H1 (cell line): ENCODE measurements at regions not wholly inside any gene's neighbourhood (a gene's known extent, or its start where the extent isn't known, plus 50 kb on each side); places are given as distances from the start of the nearest gene placed in this dataset.

Experiments used
- CTCF ChIA-PET: fragments of 300-600 bp; sonication (Branson Sonifier 250); formaldehyde crosslinking; loops from one replicate; lab custom pipeline; 2021; ENCODE audit not compliant: partially characterized antibody; lab: Charles Lee
- POLR2A ChIA-PET: fragments of 300-600 bp; sonication (Branson Sonifier 250); formaldehyde crosslinking; loops from one replicate; lab custom pipeline; 2021; ENCODE audit warnings: inconsistent platforms; ENCODE audit not compliant: partially characterized antibody; lab: Charles Lee
- DNase-seq, 2 experiments: peaks; one replicate each; pipeline versions ENCODE4 v3.0.0 to v3.0.0-alpha.2; 2010 to 2022; ENCODE audit warnings: low spot score in 2 of 2, low read depth in 1 of 2, mixed read lengths in 1 of 2
- FAIRE-seq: peaks from 2 replicates; lab custom pipeline; 2011; peaks lifted over from hg19 to GRCh38; lab: Jason Lieb, UNC
- H2AFZ ChIP-seq: 2 replicates; pipeline ENCODE4 v1.8.1; 2012; ENCODE audit warnings: low read length, inconsistent platforms
- H2AK5ac ChIP-seq: 2 replicates; pipeline ENCODE4 v1.6.1; 2013; ENCODE audit warnings: low read depth, low read length
- H2BK120ac ChIP-seq: replicated peaks from 2 replicates; pipeline ENCODE3; 2013; ENCODE audit warnings: low read depth, low read length, inconsistent platforms
- H2BK12ac ChIP-seq: 2 replicates; pipeline ENCODE4 v1.6.1; 2013; ENCODE audit warnings: low read depth, low read length
- H2BK15ac ChIP-seq: 2 replicates; pipeline ENCODE4 v1.6.1; 2013; ENCODE audit warnings: low read length
- H2BK20ac ChIP-seq: 2 replicates; pipeline ENCODE4 v1.6.1; 2013; ENCODE audit warnings: low read length
- H2BK5ac ChIP-seq: 2 replicates; pipeline ENCODE4 v1.6.1; 2013; ENCODE audit warnings: low read depth, low read length
- H3K14ac ChIP-seq: 2 replicates; pipeline ENCODE4 v1.6.1; 2013; ENCODE audit warnings: inconsistent platforms; ENCODE audit not compliant: insufficient read length
- H3K18ac ChIP-seq: 2 replicates; pipeline ENCODE4 v1.6.1; 2013; ENCODE audit warnings: low read length; ENCODE audit errors: extremely low read depth
- H3K23ac ChIP-seq: 2 replicates; pipeline ENCODE4 v1.6.1; 2013; ENCODE audit warnings: inconsistent platforms; ENCODE audit not compliant: insufficient read length
- H3K23me2 ChIP-seq: 2 replicates; pipeline ENCODE4 v1.6.1; 2013; ENCODE audit warnings: low read depth, low read length
- H3K27ac ChIP-seq: 2 replicates; pipeline ENCODE4 v1.6.1; 2011; ENCODE audit warnings: low read depth, low read length, inconsistent platforms
- H3K27me3 ChIP-seq, 4 experiments: replicated peaks in 1 of 4; 1 replicate in 1 of 4; 2 replicates in 3 of 4; pipeline versions ENCODE4 v1.6.1 to v1.8.1; 2011 to 2013; ENCODE audit warnings: low read length in 3 of 4, mild to moderate bottlenecking in 3 of 4, inconsistent platforms in 2 of 4, mixed read lengths in 2 of 4, moderate library complexity in 1 of 4; ENCODE audit not compliant: control insufficient read depth in 3 of 4, insufficient read depth in 3 of 4; ENCODE audit errors: extremely low read depth in 1 of 4
- H3K36me3 ChIP-seq, 4 experiments: 2 replicates each; pipeline versions ENCODE4 v1.6.1 to v1.8.1; 2011 to 2013; ENCODE audit warnings: mild to moderate bottlenecking in 4 of 4, low read length in 3 of 4, moderate library complexity in 2 of 4, control low read depth in 1 of 4, inconsistent platforms in 1 of 4; ENCODE audit not compliant: insufficient read depth in 4 of 4, control insufficient read depth in 2 of 4
- H3K4ac ChIP-seq: replicated peaks from 2 replicates; pipeline ENCODE3; 2013; ENCODE audit warnings: low read length, low read depth, mixed read lengths, inconsistent platforms; ENCODE audit not compliant: insufficient read length
- H3K4me1 ChIP-seq, 4 experiments: replicated peaks in 1 of 4; 1 replicate in 1 of 4; 2 replicates in 3 of 4; pipeline versions ENCODE4 v1.6.1 to v1.8.1; 2011 to 2013; ENCODE audit warnings: low read length in 3 of 4, inconsistent platforms in 2 of 4, mixed read lengths in 1 of 4; ENCODE audit not compliant: insufficient read depth in 4 of 4, control insufficient read depth in 3 of 4
- H3K4me2 ChIP-seq, 2 experiments: 2 replicates each; pipeline versions ENCODE4 v1.6.1 to v1.8.1; 2011 to 2013; ENCODE audit warnings: low read depth in 2 of 2, low read length in 2 of 2, control low read depth in 1 of 2, inconsistent platforms in 1 of 2, mild to moderate bottlenecking in 1 of 2; ENCODE audit not compliant: insufficient read depth in 1 of 2
- H3K4me3 ChIP-seq, 4 experiments: fragments of 200-600, 300-600 bp in 1 of 4; sonication (generic), shearing (Covaris generic), sonication (Bioruptor Twin) in 1 of 4; 2 replicates each; pipeline versions ENCODE4 v1.5.1 to v1.8.1; 2011 to 2016; ENCODE audit warnings: low read length in 4 of 4, low read depth in 3 of 4, control low read depth in 2 of 4, inconsistent platforms in 2 of 4, mild to moderate bottlenecking in 2 of 4, mixed read lengths in 1 of 4, moderate library complexity in 1 of 4; ENCODE audit not compliant: insufficient read depth in 2 of 4; ENCODE audit errors: extremely low read depth in 1 of 4
- H3K56ac ChIP-seq: replicated peaks from 2 replicates; pipeline ENCODE3; 2013; ENCODE audit warnings: low read depth, mild to moderate bottlenecking, mixed read lengths, low read length, inconsistent platforms; ENCODE audit not compliant: insufficient read length
- H3K79me1 ChIP-seq: 2 replicates; pipeline ENCODE4 v1.6.1; 2013; ENCODE audit warnings: low read depth, low read length, control low read depth
- H3K79me2 ChIP-seq, 2 experiments: 2 replicates each; pipeline versions ENCODE4 v1.6.1 to v1.8.1; 2012 to 2013; ENCODE audit warnings: low read length in 2 of 2, mild to moderate bottlenecking in 2 of 2, inconsistent platforms in 1 of 2; ENCODE audit not compliant: insufficient read depth in 2 of 2, control insufficient read depth in 1 of 2
- H3K9ac ChIP-seq, 4 experiments: replicated peaks in 1 of 4; 1 replicate in 1 of 4; 2 replicates in 3 of 4; pipeline versions ENCODE4 v1.6.1 to v1.8.1; 2011 to 2013; ENCODE audit warnings: low read depth in 3 of 4, low read length in 3 of 4, control low read depth in 2 of 4, mild to moderate bottlenecking in 2 of 4, moderate library complexity in 2 of 4, inconsistent platforms in 1 of 4; ENCODE audit errors: extremely low read depth in 1 of 4
- H3K9me3 ChIP-seq, 2 experiments: 2 replicates each; pipeline versions ENCODE4 v1.6.1 to v1.8.1; 2012 to 2013; ENCODE audit warnings: mild to moderate bottlenecking in 2 of 2, moderate library complexity in 2 of 2, control low read depth in 1 of 2, inconsistent platforms in 1 of 2, low read depth in 1 of 2, low read length in 1 of 2, mixed read lengths in 1 of 2; ENCODE audit not compliant: insufficient read depth in 2 of 2
- H4K20me1 ChIP-seq, 2 experiments: replicated peaks in 1 of 2; 2 replicates each; pipeline versions ENCODE3 to v1.8.1; 2011 to 2013; ENCODE audit warnings: inconsistent platforms in 2 of 2, low read length in 2 of 2, mild to moderate bottlenecking in 1 of 2; ENCODE audit not compliant: insufficient read depth in 2 of 2, control insufficient read depth in 1 of 2
- H4K5ac ChIP-seq: 2 replicates; pipeline ENCODE4 v1.6.1; 2013; ENCODE audit warnings: low read length, low read depth, mixed read lengths, inconsistent platforms; ENCODE audit not compliant: insufficient read length
- H4K8ac ChIP-seq: 2 replicates; pipeline ENCODE4 v1.8.0; 2013; ENCODE audit warnings: mild to moderate bottlenecking, moderate library complexity, low read length, inconsistent platforms; ENCODE audit not compliant: insufficient read depth; ENCODE audit errors: extremely low read depth
- H4K91ac ChIP-seq: replicated peaks from 2 replicates; pipeline ENCODE3; 2013; ENCODE audit warnings: low read length, mixed read lengths, inconsistent platforms; ENCODE audit not compliant: insufficient read length
- ASH2L ChIP-seq: fragments of 200-600, 300-600 bp; sonication (generic); IDR thresholded peaks from one replicate; pipeline ENCODE4 v1.7.1; 2017; ENCODE audit warnings: low read length
- WGBS, 2 experiments: shearing (Covaris generic) in 1 of 2; methylation state at CpG; one replicate each; pipeline versions ENCODE4 v1.1.6 to v1.1.7; 2013 to 2015; ENCODE audit warnings: low lambda C conversion rate in 2 of 2, mixed read lengths in 2 of 2, inconsistent platforms in 1 of 2, low coverage in 1 of 2, missing lambda C conversion rate in 1 of 2; ENCODE audit not compliant: insufficient replicate concordance in 2 of 2, insufficient coverage in 1 of 2, insufficient read length in 1 of 2; ENCODE audit errors: extremely low coverage in 1 of 2, missing lambda C conversion rate in 1 of 2; 5-methylcytosine and 5-hydroxymethylcytosine counted together

DNA sequence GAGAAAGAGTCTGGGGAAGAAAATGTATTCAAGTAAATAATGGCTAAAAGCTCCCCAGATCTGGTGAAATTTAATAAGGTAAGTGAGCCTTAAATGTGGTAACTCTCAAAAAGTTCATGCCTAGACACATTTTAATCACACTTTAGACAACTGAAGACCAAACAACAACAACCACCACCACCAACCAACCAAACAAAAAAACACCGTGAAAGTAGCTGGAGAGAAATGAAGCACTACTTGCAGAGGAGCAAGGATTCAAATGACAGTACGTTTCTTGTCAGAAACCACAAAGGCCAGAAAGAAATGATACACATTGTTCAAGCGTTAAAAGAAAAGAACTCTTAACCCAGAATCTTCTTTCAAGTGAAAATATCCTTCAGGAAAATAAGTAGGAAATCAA is 208.3 kb downstream of the MYRFL start:
- H3K23me2 ChIP-seq: peaks cover 1% of the 10 kb centered on the region; the same call in 1 of the 2 replicates
- no peak for FAIRE-seq

More for the DNA sequence above, 208.3 kb downstream of the MYRFL start:
- DNase-seq: no peak
- Histone ChIP-seq H4K8ac (no peak overlapping the region), H4K5ac (no peak overlapping the region), H2BK5ac (no peak overlapping the region), H3K4me3 (no peak overlapping the region), H3K27ac (no peak overlapping the region), H3K9me3 (peaks cover 3 to 4% of the 10 kb centered on the region in 2 experiments; a peak in 2 of 4 replicates), H2AK5ac (no peak overlapping the region), H2BK20ac (no peak overlapping the region), H3K79me2 (no peaks in the 10 kb centered on the region), H3K4me1 (peaks cover 0 to 6% (median 2%) of the 10 kb centered on the region in 4 experiments; a peak in 2 of 7 replicates), H4K20me1 (no peaks in the 10 kb centered on the region), H4K91ac (no peak overlapping the region), H3K23ac (no peak overlapping the region), H2BK120ac (no peak overlapping the region), H3K4ac (no peak overlapping the region), H3K79me1 (no peaks in the 10 kb centered on the region), H3K18ac (no peak overlapping the region), H3K4me2 (no peak overlapping the region), H3K27me3 (no peaks in the 10 kb centered on the region), H3K36me3 (no peaks in the 10 kb centered on the region), H3K56ac (no peak overlapping the region), H2BK12ac (no peak overlapping the region), H2AFZ (peak overlapping the region; percentile 78), H3K9ac (no peak overlapping the region), H2BK15ac (no peak overlapping the region), H3K14ac (no peak overlapping the region)
- POLR2A ChIA-PET: no interaction called here
- WGBS, 2 experiments: 87% methylated on average over 3 of the region's 3 CpGs; no CpG with 5 or more reads in 1 of the 2 experiments
- no peak for TF ChIP-seq ASH2L
- CTCF ChIA-PET: no interaction called here
